Renal pelvis (tissue), 1 donor: ENCODE measurements at regions not wholly inside any gene's neighbourhood (a gene's known extent, or its start where the extent isn't known, plus 50 kb on each side); places are given as distances from the start of the nearest gene placed in this dataset.
"Not testable (repeated sequence)": the region's sequence is repeated elsewhere in the genome, so short reads cannot be mapped to it uniquely, and the experiment has no call there.

Experiments used
- DNase-seq: peaks from one replicate; pipeline ENCODE4 v3.0.0-alpha.2; 2013

- DNase-seq, result not testable (repeated sequence)
These were observed 134.7 kb downstream of the ARHGAP11B start for GRCh38 chr15:30760633-30761032.

- DNase-seq, result not testable (repeated sequence)
These were observed 135.4 kb downstream of the ARHGAP11B start for GRCh38 chr15:30761365-30761764.

- DNase-seq, result not testable (repeated sequence)
These were observed 134.2 kb upstream of the FAN1 start for GRCh38 chr15:30769390-30770124.

- no peak for DNase-seq
These were observed 133.0 kb upstream of the FAN1 start for GRCh38 chr15:30770759-30771158.

- DNase-seq, result no peak
These were observed 120.7 kb upstream of the FAN1 start for GRCh38 chr15:30783019-30783418.

GRCh38 chr15:30788595-30788994, 115.1 kb upstream of the FAN1 start:
- no peak for DNase-seq

- no peak for DNase-seq
These were observed 112.2 kb upstream of the FAN1 start for GRCh38 chr15:30791239-30792175.

- DNase-seq, result not testable (repeated sequence)
These were observed 110.9 kb upstream of the FAN1 start for GRCh38 chr15:30792843-30793242.

- DNase-seq, result no peak
These were observed 109.3 kb upstream of the FAN1 start for GRCh38 chr15:30794388-30794787.

GRCh38 chr15:30799565-30799964, 104.2 kb upstream of the FAN1 start:
- DNase-seq, result not testable (repeated sequence)

GRCh38 chr15:30801140-30801895, 102.4 kb upstream of the FAN1 start:
- not testable (repeated sequence) for DNase-seq

GRCh38 chr15:30802001-30802400, 101.7 kb upstream of the FAN1 start:
- DNase-seq, result not testable (repeated sequence)

GRCh38 chr15:30803703-30804102, 100.0 kb upstream of the FAN1 start:
- not testable (repeated sequence) for DNase-seq

- DNase-seq, result no peak
These were observed 87.3 kb upstream of the FAN1 start for GRCh38 chr15:30816430-30816829.

- not testable (repeated sequence) for DNase-seq
These were observed 80.5 kb upstream of the FAN1 start for GRCh38 chr15:30823068-30823813.

- no peak for DNase-seq
These were observed 79.1 kb upstream of the FAN1 start for GRCh38 chr15:30824518-30825195.

GRCh38 chr15:30827625-30828303, 76.0 kb upstream of the FAN1 start:
- DNase-seq, result no peak

- DNase-seq, result not testable (repeated sequence)
These were observed 75.4 kb upstream of the FAN1 start for GRCh38 chr15:30828304-30828639.

- DNase-seq, result no peak
These were observed 72.8 kb upstream of the FAN1 start for GRCh38 chr15:30830961-30831360.

- DNase-seq, result not testable (repeated sequence)
These were observed 70.3 kb upstream of the FAN1 start for GRCh38 chr15:30833379-30833778.
